HEK293 (cell line): ENCODE measurements at regions not wholly inside any gene's neighbourhood (a gene's known extent, or its start where the extent isn't known, plus 50 kb on each side); places are given as distances from the start of the nearest gene placed in this dataset.

Experiments
- CTCF ChIA-PET: fragments of 350-600 bp; formaldehyde crosslinking; extraction: SDS; loops from one replicate; lab custom pipeline; 2021; ENCODE audit warnings: antibody characterized with exemption; lab: Yijun Ruan, JAX
- POLR2A ChIA-PET: fragments of 300-600 bp; formaldehyde crosslinking; extraction: SDS; loops from one replicate; lab custom pipeline; 2020; ENCODE audit warnings: antibody characterized with exemption, inconsistent platforms; lab: Yijun Ruan, JAX
- H3K27ac ChIP-seq: fragments of 200-500 bp; sonication (Bioruptor generic); 2 replicates; pipeline ENCODE4 v1.5.1; 2014; ENCODE audit warnings: low read depth, low read length, control low read depth, inconsistent platforms; ENCODE audit errors: extremely low read depth
- H3K36me3 ChIP-seq, 2 experiments: fragments of 200-500 bp in 1 of 2; sonication (Bioruptor generic) in 1 of 2; 1 replicate in 1 of 2; 2 replicates in 1 of 2; pipeline ENCODE4 v1.5.1; 2014 to 2017; ENCODE audit warnings: inconsistent platforms in 2 of 2, low read length in 2 of 2; ENCODE audit not compliant: control insufficient read depth in 2 of 2, insufficient read depth in 1 of 2
- H3K4me1 ChIP-seq: fragments of 200-500 bp; sonication (Bioruptor generic); 2 replicates; pipeline ENCODE4 v1.5.1; 2014; ENCODE audit warnings: mild to moderate bottlenecking, low read length, inconsistent platforms; ENCODE audit not compliant: control insufficient read depth, insufficient read depth
- H3K4me3 ChIP-seq: 2 replicates; pipeline ENCODE4 v1.5.1; 2011; ENCODE audit warnings: low read depth, mild to moderate bottlenecking, control low read depth, low read length, moderate library complexity
- H3K9me3 ChIP-seq: fragments of 200-500 bp; sonication (Bioruptor generic); 2 replicates; pipeline ENCODE4 v1.5.1; 2014; ENCODE audit warnings: low read depth, low read length, inconsistent platforms; ENCODE audit not compliant: control insufficient read depth, insufficient read depth
- AEBP2 ChIP-seq: fragments of 450-650 bp; formaldehyde crosslinking; IDR thresholded peaks from 2 replicates; pipeline ENCODE4 v1.5.1; 2016; ENCODE audit warnings: missing biosample characterization, missing genetic modification characterization, borderline replicate concordance
- BCL11A ChIP-seq: fragments of 450-650 bp; formaldehyde crosslinking; IDR thresholded peaks from 2 replicates; pipeline ENCODE4 v1.5.1; 2016; ENCODE audit warnings: low read depth, missing biosample characterization, missing genetic modification characterization
- EGR2 ChIP-seq: fragments of 450-650 bp; formaldehyde crosslinking; IDR thresholded peaks from 2 replicates; pipeline ENCODE4 v1.5.1; 2016; ENCODE audit warnings: low read depth, missing biosample characterization, missing genetic modification characterization
- HOXD13 ChIP-seq: sonication (generic); formaldehyde crosslinking; IDR thresholded peaks from 2 replicates; pipeline ENCODE4 v1.8.0; 2022; ENCODE audit warnings: missing genetic modification reagents, borderline replicate concordance
- MEIS1 ChIP-seq: sonication (generic); formaldehyde crosslinking; IDR thresholded peaks from 2 replicates; pipeline ENCODE4 v1.8.1; 2022; ENCODE audit warnings: missing genetic modification reagents, mild to moderate bottlenecking, borderline replicate concordance
- OSR2 ChIP-seq: fragments of 450-650 bp; formaldehyde crosslinking; IDR thresholded peaks from 2 replicates; pipeline ENCODE4 v1.5.1; 2016; ENCODE audit warnings: missing biosample characterization, missing genetic modification characterization
- ZBTB26 ChIP-seq: fragments of 450-650 bp; formaldehyde crosslinking; optimal IDR thresholded peaks from 2 replicates; pipeline ENCODE3; 2016; ENCODE audit warnings: missing biosample characterization, mild to moderate bottlenecking, missing genetic modification characterization
- ZNF133 ChIP-seq: fragments of 450-650 bp; formaldehyde crosslinking; IDR thresholded peaks from 2 replicates; pipeline ENCODE4 v1.5.1; 2016; ENCODE audit warnings: missing biosample characterization, missing genetic modification characterization
- ZNF221 ChIP-seq: fragments of 450-650 bp; formaldehyde crosslinking; IDR thresholded peaks from 2 replicates; pipeline ENCODE4 v1.5.1; 2017; ENCODE audit warnings: missing biosample characterization, missing genetic modification characterization, borderline replicate concordance
- ZNF23 ChIP-seq: fragments of 450-650 bp; formaldehyde crosslinking; IDR thresholded peaks from 2 replicates; pipeline ENCODE4 v1.5.1; 2016; ENCODE audit warnings: missing biosample characterization, missing genetic modification characterization, borderline replicate concordance
- ZNF248 ChIP-seq: fragments of 450-650 bp; formaldehyde crosslinking; IDR thresholded peaks from 2 replicates; pipeline ENCODE4 v1.5.1; 2017; ENCODE audit warnings: missing biosample characterization, missing genetic modification characterization
- ZNF404 ChIP-seq: fragments of 450-650 bp; formaldehyde crosslinking; IDR thresholded peaks from 2 replicates; pipeline ENCODE4 v1.5.1; 2017; ENCODE audit warnings: missing biosample characterization, missing genetic modification characterization
- ZNF433 ChIP-seq: fragments of 450-650 bp; formaldehyde crosslinking; IDR thresholded peaks from 2 replicates; pipeline ENCODE4 v1.5.1; 2016; ENCODE audit warnings: missing biosample characterization, missing genetic modification characterization, low read depth
- ZNF621 ChIP-seq: fragments of 450-650 bp; formaldehyde crosslinking; IDR thresholded peaks from 2 replicates; pipeline ENCODE4 v1.5.1; 2017; ENCODE audit warnings: missing biosample characterization, missing genetic modification characterization
- ZNF677 ChIP-seq: fragments of 450-650 bp; IDR thresholded peaks from 2 replicates; pipeline ENCODE4 v1.5.0; 2018; ENCODE audit warnings: missing biosample characterization, mild to moderate bottlenecking, missing genetic modification characterization, moderate library complexity
- ZNF843 ChIP-seq: fragments of 450-650 bp; formaldehyde crosslinking; IDR thresholded peaks from 2 replicates; pipeline ENCODE4 v1.5.1; 2016; ENCODE audit warnings: missing biosample characterization, missing genetic modification characterization
- TF ChIP-seq, protein P1 (sequence below): fragments of 450-650 bp; formaldehyde crosslinking; IDR thresholded peaks from 2 replicates; pipeline ENCODE4 v1.5.1; 2017; ENCODE audit warnings: missing biosample characterization, missing genetic modification characterization

GRCh38 chr9:115442054-115442453, 324.1 kb upstream of the TNC start:
- ChIA-PET CTCF (no interaction called here), POLR2A (no interaction called here)
- H3K27ac ChIP-seq, result no peak overlapping the region

GRCh38 chr9:115443890-115444289, 325.9 kb upstream of the TNC start:
- ChIA-PET CTCF (interaction anchor here (0.6 kb wide), 1 partner anchor 240 kb away, joined by 3 read pairs; no protein-coding TSS in a partner anchor), POLR2A (no interaction called here)
- H3K4me1 ChIP-seq, result 0 out of 2 replicates have a peak, but pooled peaks cover 2% of the 10 kb centered on the region
- H3K27ac ChIP-seq, result no peak overlapping the region
- no peak overlapping the region for H3K4me3 ChIP-seq
- no peaks in the 10 kb centered on the region for H3K9me3 ChIP-seq
- no peaks in the 10 kb centered on the region for H3K36me3 ChIP-seq
- TF ChIP-seq ZNF23 (tag by site-specific recombination), result no peak
- no peak for TF ChIP-seq ZNF248 (tag by site-specific recombination)

More at GRCh38 chr9:115442054-115442453, 324.1 kb upstream of the TNC start:
- H3K4me3 ChIP-seq, result no peak overlapping the region
- no peak for TF ChIP-seq ZBTB26 (tag by site-specific recombination)
- TF ChIP-seq HOXD13 (CRISPR knock-in tag), result no peak
- TF ChIP-seq, protein P1, sequence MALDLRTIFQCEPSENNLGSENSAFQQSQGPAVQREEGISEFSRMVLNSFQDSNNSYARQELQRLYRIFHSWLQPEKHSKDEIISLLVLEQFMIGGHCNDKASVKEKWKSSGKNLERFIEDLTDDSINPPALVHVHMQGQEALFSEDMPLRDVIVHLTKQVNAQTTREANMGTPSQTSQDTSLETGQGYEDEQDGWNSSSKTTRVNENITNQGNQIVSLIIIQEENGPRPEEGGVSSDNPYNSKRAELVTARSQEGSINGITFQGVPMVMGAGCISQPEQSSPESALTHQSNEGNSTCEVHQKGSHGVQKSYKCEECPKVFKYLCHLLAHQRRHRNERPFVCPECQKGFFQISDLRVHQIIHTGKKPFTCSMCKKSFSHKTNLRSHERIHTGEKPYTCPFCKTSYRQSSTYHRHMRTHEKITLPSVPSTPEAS (tag by site-specific recombination), result 0 out of 2 replicates have a peak, but pooled peaks have one; percentile 19
- no peaks in the 10 kb centered on the region for H3K36me3 ChIP-seq
- H3K9me3 ChIP-seq, result no peaks in the 10 kb centered on the region
- H3K4me1 ChIP-seq, result 0 out of 2 replicates have a peak, but pooled peaks cover 2% of the 10 kb centered on the region

- H3K36me3 ChIP-seq, result no peaks in the 10 kb centered on the region
- TF ChIP-seq OSR2 (no peak), ZNF621 (tag by site-specific recombination) (no peak), ZNF133 (tag by site-specific recombination) (no peak)
- TF ChIP-seq, all 188 proteins: peak for 0
- Histone ChIP-seq H3K4me3 (no peak overlapping the region), H3K27ac (no peak overlapping the region), H3K9me3 (no peaks in the 10 kb centered on the region), H3K4me1 (0 out of 2 replicates have a peak, but pooled peaks cover 2% of the 10 kb centered on the region)
- ChIA-PET POLR2A (no interaction called here), CTCF (interaction anchor here (1.2 kb wide), 1 partner anchor 764 kb away, joined by 3 read pairs; no protein-coding TSS in a partner anchor)
Observed at GRCh38 chr9:115444959-115445358, 327.0 kb upstream of the TNC start.

DNA sequence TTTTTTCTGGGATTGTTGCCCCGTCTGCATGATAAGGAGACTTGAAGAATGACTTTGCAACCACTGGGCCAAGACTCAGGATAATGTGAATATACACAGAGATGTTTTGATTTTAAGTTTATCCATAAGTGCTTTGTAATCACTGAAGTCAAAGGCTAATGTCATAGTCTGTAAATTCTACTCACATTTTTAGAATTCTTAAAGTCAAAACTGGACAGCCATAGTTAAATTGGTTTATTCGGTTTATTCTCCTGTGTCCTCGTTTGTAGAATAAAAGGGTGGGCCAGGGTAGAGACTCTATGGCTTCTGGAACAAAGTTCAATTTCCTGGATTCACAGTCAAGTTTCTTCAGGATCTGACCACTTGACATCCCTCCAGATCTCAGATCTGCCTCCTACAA, 327.7 kb upstream of the TNC start:
- POLR2A ChIA-PET, result no interaction called here
- Histone ChIP-seq H3K9me3 (no peaks in the 10 kb centered on the region), H3K4me1 (0 out of 2 replicates have a peak, but pooled peaks cover 2% of the 10 kb centered on the region), H3K4me3 (no peak overlapping the region), H3K27ac (no peak overlapping the region), H3K36me3 (no peaks in the 10 kb centered on the region)
- no peak for TF ChIP-seq EGR2 (tag by site-specific recombination)
- no peak for TF ChIP-seq MEIS1 (CRISPR knock-in tag)
- no peak for TF ChIP-seq ZNF677 (tag by site-specific recombination)
- no peak for TF ChIP-seq AEBP2 (tag by site-specific recombination)
- no peak for TF ChIP-seq ZNF404 (tag by site-specific recombination)
- no peak for TF ChIP-seq ZNF221
- no peak for TF ChIP-seq ZNF843 (tag by site-specific recombination)
- no peak for TF ChIP-seq BCL11A (tag by site-specific recombination)
- TF ChIP-seq ZNF433 (tag by site-specific recombination), result no peak
- CTCF ChIA-PET, result no interaction called here
